Stimulated activated CD8-positive, alpha-beta memory T cell treated with anti-CD3 and anti-CD28 coated beads, Interleukin-15, amount 100 ng/mL, for 48 hours (primary cell): ENCODE measurements at regions not wholly inside any gene's neighbourhood (a gene's known extent, or its start where the extent isn't known, plus 50 kb on each side); places are given as distances from the start of the nearest gene placed in this dataset.

Experiments
- DNase-seq, 2 donors: peaks; one replicate each; pipeline ENCODE4 v3.0.0-alpha.2; 2020; ENCODE audit warnings: low read depth in 2 of 2

GRCh38 chr22:27682437-27682836, 119.1 kb downstream of the MN1 start:
- no peak for DNase-seq

- no peak for DNase-seq
These were observed 116.7 kb downstream of the MN1 start for GRCh38 chr22:27684901-27685300.

- no peak for DNase-seq
These were observed 116.0 kb downstream of the MN1 start for GRCh38 chr22:27685515-27685914.

- DNase-seq = no peak
These were observed 115.6 kb downstream of the MN1 start for GRCh38 chr22:27685970-27686369.

DNA sequence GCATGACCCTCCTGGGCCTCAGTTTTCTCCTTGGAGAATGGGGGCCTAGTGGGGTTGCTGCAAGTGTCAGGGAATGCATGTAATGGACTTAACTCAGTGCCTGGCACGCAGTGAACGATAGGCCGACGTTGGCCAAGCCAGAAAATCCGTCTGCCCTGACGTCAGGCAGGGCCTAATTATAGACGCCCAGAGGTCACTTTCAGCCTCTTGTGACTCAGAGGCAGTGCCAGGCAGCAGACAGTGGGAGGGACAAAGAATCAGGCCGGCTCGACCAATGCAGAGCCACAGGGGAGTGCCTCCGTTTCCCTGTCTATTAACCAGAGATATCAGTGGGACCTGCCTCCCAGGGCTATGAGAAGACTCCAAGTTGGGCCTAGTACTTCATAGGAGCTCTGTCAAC, 115.0 kb downstream of the MN1 start:
- no peak for DNase-seq

- no peak for DNase-seq
These were observed 113.5 kb downstream of the MN1 start for GRCh38 chr22:27687984-27688545.

DNA sequence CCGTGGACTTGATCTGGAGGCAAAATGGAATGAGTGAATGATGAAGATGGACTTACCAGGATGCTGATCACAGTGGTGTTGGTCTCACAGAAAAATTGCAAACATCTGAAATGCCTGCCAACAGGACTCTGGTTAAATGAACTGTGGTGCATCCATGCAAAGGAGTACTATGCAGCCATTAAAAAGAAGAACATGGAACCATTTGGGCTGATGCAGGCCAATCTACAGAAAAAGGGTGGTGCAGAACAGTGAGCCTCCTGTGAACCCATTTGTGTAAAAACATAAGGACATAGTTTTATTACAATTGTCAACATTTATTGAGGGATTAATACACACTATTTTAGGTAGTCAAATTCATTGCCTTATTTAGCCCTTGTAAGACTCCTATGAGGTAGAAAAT, 111.9 kb downstream of the MN1 start:
- no peak for DNase-seq

GRCh38 chr22:27690599-27690998, 111.0 kb downstream of the MN1 start:
- DNase-seq = no peak

- no peak for DNase-seq
These were observed 109.3 kb downstream of the MN1 start for GRCh38 chr22:27692243-27692642.

- DNase-seq = no peak
These were observed 105.6 kb downstream of the MN1 start for GRCh38 chr22:27695925-27696324.

GRCh38 chr22:27697888-27698287, 103.7 kb downstream of the MN1 start:
- no peak for DNase-seq
